ENCODE measurements at regions not wholly inside any gene's neighbourhood (a gene's known extent, or its start where the extent isn't known, plus 50 kb on each side); places are given as distances from the start of the nearest gene placed in this dataset.
"Not testable (repeated sequence)": the region's sequence is repeated elsewhere in the genome, so short reads cannot be mapped to it uniquely, and the experiment has no call there.

DNA sequence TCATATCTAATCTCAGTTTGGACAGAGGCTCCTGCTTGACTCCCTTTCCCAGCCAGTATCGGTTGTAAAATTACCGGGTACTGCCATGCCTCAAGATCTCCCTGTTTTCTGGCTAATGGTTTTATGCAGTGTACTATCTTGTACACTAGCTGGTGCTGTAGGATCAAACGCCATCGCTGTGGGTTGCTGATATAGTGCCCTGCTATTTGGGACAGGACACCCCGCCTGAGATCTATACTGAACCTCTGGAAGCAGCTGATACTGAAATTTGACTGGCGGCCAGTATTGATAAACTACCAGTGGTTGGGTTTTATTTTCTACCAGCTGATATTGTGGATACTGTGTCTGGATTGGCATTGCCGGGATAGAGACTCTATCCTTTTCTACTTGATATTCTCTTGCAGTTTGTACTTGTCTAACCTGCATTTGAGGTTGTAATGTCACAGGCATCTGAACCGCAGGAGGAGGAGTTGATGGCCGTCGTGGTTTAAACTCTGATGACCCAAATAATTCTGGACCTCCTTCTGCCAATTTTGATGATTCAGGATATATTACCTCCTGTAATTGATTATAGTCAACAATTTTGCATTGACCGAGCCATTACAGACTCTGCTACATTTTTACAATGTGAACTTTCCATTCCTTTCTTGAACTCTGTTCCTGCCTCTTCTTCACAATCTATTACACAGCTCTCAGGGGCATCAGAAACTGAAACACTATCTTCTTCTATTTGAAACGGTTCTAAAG is 112.5 kb upstream of the LARP1 start:
- H3K9me2 ChIP-seq (ENCODE audit: insufficient read depth, low read length), result no peaks in the 10 kb centered on the region
- H3K4me2 ChIP-seq (ENCODE audit: low read length), result no peak overlapping the region
- no peaks in the 10 kb centered on the region for H3K4me1 ChIP-seq (ENCODE audit: insufficient read depth, low read length, poor library complexity, severe bottlenecking)
- no peak for DNase-seq (ENCODE audit: low spot score)
- POLR2A ChIA-PET, result interaction anchor here (0.6 kb wide), 1 partner anchor 1574 kb away, joined by 3 read pairs; no protein-coding TSS in a partner anchor
- no peak overlapping the region for H3K27ac ChIP-seq (ENCODE audit: low read depth, low read length, poor library complexity, severe bottlenecking)
- no peaks in the 10 kb centered on the region for H3K36me3 ChIP-seq (ENCODE audit: insufficient read depth, low read length)
- H3K9me3 ChIP-seq (ENCODE audit: low read length), result 0 out of 2 replicates have a peak, but pooled peaks cover 3% of the 10 kb centered on the region
- TF ChIP-seq, protein P1, sequence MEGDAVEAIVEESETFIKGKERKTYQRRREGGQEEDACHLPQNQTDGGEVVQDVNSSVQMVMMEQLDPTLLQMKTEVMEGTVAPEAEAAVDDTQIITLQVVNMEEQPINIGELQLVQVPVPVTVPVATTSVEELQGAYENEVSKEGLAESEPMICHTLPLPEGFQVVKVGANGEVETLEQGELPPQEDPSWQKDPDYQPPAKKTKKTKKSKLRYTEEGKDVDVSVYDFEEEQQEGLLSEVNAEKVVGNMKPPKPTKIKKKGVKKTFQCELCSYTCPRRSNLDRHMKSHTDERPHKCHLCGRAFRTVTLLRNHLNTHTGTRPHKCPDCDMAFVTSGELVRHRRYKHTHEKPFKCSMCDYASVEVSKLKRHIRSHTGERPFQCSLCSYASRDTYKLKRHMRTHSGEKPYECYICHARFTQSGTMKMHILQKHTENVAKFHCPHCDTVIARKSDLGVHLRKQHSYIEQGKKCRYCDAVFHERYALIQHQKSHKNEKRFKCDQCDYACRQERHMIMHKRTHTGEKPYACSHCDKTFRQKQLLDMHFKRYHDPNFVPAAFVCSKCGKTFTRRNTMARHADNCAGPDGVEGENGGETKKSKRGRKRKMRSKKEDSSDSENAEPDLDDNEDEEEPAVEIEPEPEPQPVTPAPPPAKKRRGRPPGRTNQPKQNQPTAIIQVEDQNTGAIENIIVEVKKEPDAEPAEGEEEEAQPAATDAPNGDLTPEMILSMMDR (conservative IDR thresholded peaks at IDR 0.05; ENCODE audit: low read length), result peak; percentile 62
- TF ChIP-seq EZH2phosphoT487 (IDR thresholded peaks at IDR 0.05; ENCODE audit: borderline replicate concordance, low read depth, low read length), result no peak
- no TSS peak for BruUV-seq (replicated peaks)
- H2AFZ ChIP-seq (ENCODE audit: low read length), result no peak overlapping the region
- H3K4me3 ChIP-seq (ENCODE audit: low read depth, low read length, poor library complexity, severe bottlenecking), result no peak overlapping the region
- CTCF ChIA-PET (ENCODE audit: unreplicated experiment), result no interaction called here
- H3K79me2 ChIP-seq (ENCODE audit: insufficient read depth, low read depth, low read length), result no peaks in the 10 kb centered on the region
- intact Hi-C loops (cut with micrococcal nuclease; ENCODE audit: unreplicated experiment), result no loop called here
- H4K20me1 ChIP-seq (ENCODE audit: insufficient read depth, low read length), result no peaks in the 10 kb centered on the region

DNA sequence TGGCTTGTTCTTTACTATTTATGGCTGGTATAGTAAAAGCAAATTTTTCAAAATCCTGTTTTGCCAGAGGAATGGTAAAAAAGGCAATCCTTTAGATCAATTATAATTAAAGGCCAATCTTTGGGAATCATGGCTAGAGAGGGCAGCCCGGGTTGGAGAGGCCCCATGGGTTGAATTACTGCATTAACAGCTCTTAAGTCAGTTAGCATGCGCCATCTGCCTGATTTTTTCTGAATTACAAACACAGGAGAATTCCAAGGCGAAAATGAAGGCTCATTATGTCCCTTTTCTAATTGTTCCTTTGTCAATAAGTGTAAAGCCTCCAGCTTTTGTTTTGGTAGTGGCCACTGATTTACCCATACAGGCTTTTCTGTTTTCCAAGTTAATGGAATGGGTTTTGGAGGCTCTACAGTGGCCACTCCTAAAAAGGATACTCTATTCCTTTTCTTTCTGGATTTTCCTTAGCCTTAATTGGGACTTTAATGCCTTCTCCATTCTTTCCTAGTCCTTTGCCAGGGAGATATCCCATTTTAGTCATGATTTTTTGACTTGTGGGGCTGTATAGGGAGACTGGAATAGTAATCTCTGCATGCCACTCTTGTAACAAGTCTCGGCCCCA is 114.9 kb upstream of the LARP1 start:
- H3K79me2 ChIP-seq (ENCODE audit: insufficient read depth, low read depth, low read length); H3K27ac ChIP-seq (ENCODE audit: low read depth, low read length, poor library complexity, severe bottlenecking); CTCF ChIA-PET (ENCODE audit: unreplicated experiment); intact Hi-C loops (cut with micrococcal nuclease; ENCODE audit: unreplicated experiment); DNase-seq (ENCODE audit: low spot score); H3K4me3 ChIP-seq (ENCODE audit: low read depth, low read length, poor library complexity, severe bottlenecking); H3K4me1 ChIP-seq (ENCODE audit: insufficient read depth, low read length, poor library complexity, severe bottlenecking); H4K20me1 ChIP-seq (ENCODE audit: insufficient read depth, low read length); H3K4me2 ChIP-seq (ENCODE audit: low read length); BruUV-seq (replicated peaks); H2AFZ ChIP-seq (ENCODE audit: low read length); H3K9me2 ChIP-seq (ENCODE audit: insufficient read depth, low read length); H3K36me3 ChIP-seq (ENCODE audit: insufficient read depth, low read length); H3K9me3 ChIP-seq (ENCODE audit: low read length): not testable (repeated sequence)
- POLR2A ChIA-PET, result interaction anchor here (0.6 to 1.0 kb wide), 5 partner anchors 14 to 205 kb away, joined by 3 to 5 read pairs (median 3); no protein-coding TSS in a partner anchor
- TF ChIP-seq, protein P1 (conservative IDR thresholded peaks at IDR 0.05; ENCODE audit: low read length), result peak; percentile 66

DNA sequence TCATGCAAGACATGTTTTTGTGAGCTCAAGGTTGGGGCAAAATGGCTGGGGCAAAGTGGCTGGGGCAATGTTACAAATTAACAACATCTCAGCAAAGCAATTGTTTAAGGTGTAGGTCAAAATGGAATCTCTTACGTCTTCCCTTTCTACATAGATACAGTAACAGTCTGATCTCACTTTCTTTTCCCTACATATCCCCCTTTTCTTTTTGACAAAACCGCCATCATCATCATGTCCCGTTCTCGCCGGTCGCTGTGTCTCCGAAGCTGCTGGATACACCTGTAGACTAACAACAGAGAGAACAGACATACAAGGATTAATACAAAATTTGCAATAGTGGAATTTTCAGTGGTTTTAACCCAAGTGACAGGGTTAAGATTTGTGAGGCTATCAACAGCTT is 118.4 kb upstream of the LARP1 start:
- POLR2A ChIA-PET, result interaction anchor here (0.5 to 0.7 kb wide), 2 partner anchors 23 to 173 kb away, joined by 3 read pairs; no protein-coding TSS in a partner anchor
- DNase-seq (ENCODE audit: low spot score); H3K79me2 ChIP-seq (ENCODE audit: insufficient read depth, low read depth, low read length); H3K27ac ChIP-seq (ENCODE audit: low read depth, low read length, poor library complexity, severe bottlenecking); H3K36me3 ChIP-seq (ENCODE audit: insufficient read depth, low read length); H2AFZ ChIP-seq (ENCODE audit: low read length); BruUV-seq (replicated peaks); H3K4me2 ChIP-seq (ENCODE audit: low read length); intact Hi-C loops (cut with micrococcal nuclease; ENCODE audit: unreplicated experiment); H3K4me1 ChIP-seq (ENCODE audit: insufficient read depth, low read length, poor library complexity, severe bottlenecking); H3K9me2 ChIP-seq (ENCODE audit: insufficient read depth, low read length); H3K4me3 ChIP-seq (ENCODE audit: low read depth, low read length, poor library complexity, severe bottlenecking); H4K20me1 ChIP-seq (ENCODE audit: insufficient read depth, low read length); H3K9me3 ChIP-seq (ENCODE audit: low read length); CTCF ChIA-PET (ENCODE audit: unreplicated experiment): not testable (repeated sequence)

DNA sequence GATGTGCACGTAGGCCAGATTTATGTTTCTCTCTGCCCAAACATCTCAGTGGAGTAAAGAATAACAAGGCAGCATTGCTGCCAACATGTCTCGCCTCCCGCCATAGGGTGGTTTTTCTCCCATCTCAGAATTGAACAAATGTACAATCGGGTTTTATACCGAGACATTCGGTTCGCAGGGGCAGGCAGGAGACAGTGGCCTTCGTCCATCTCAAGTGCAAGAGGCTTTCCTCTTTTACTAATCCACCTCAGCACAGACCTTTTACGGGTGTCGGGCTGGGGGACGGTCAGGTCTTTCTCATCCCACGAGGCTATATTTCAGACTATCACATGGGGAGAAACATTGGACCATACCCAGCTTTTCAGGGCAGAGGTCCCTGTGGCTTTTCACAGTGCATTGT is 118.9 kb upstream of the LARP1 start:
- H3K4me2 ChIP-seq (ENCODE audit: low read length); H3K9me2 ChIP-seq (ENCODE audit: insufficient read depth, low read length); DNase-seq (ENCODE audit: low spot score); H4K20me1 ChIP-seq (ENCODE audit: insufficient read depth, low read length); intact Hi-C loops (cut with micrococcal nuclease; ENCODE audit: unreplicated experiment); H3K4me3 ChIP-seq (ENCODE audit: low read depth, low read length, poor library complexity, severe bottlenecking); H3K27ac ChIP-seq (ENCODE audit: low read depth, low read length, poor library complexity, severe bottlenecking); H3K79me2 ChIP-seq (ENCODE audit: insufficient read depth, low read depth, low read length); POLR2A ChIA-PET; H3K36me3 ChIP-seq (ENCODE audit: insufficient read depth, low read length); H2AFZ ChIP-seq (ENCODE audit: low read length); CTCF ChIA-PET (ENCODE audit: unreplicated experiment); BruUV-seq (replicated peaks); H3K9me3 ChIP-seq (ENCODE audit: low read length); H3K4me1 ChIP-seq (ENCODE audit: insufficient read depth, low read length, poor library complexity, severe bottlenecking): not testable (repeated sequence)

DNA sequence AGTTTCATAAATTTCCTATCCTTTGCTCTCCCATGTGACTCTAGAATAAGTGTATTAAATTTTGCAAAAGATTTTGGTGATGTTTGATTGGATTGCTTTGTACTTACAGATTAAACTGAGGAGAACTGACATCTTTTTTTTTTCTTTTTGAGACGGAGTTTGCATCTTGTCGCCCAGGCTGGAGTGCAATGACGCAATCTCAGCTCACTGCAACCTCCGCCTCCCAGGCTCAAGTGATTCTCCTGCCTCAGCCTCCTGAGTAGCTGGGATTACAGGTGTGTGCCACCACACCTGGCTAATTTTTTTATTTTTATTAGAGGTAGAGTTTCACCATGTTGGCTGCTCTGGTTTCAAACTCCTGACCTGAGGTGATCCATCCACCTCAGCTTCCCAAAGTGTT is 121.4 kb upstream of the LARP1 start:
- BruUV-seq (replicated peaks); H4K20me1 ChIP-seq (ENCODE audit: insufficient read depth, low read length); DNase-seq (ENCODE audit: low spot score); CTCF ChIA-PET (ENCODE audit: unreplicated experiment); H3K9me2 ChIP-seq (ENCODE audit: insufficient read depth, low read length); H3K79me2 ChIP-seq (ENCODE audit: insufficient read depth, low read depth, low read length); POLR2A ChIA-PET; H3K36me3 ChIP-seq (ENCODE audit: insufficient read depth, low read length); H3K4me2 ChIP-seq (ENCODE audit: low read length); H2AFZ ChIP-seq (ENCODE audit: low read length); H3K4me3 ChIP-seq (ENCODE audit: low read depth, low read length, poor library complexity, severe bottlenecking); intact Hi-C loops (cut with micrococcal nuclease; ENCODE audit: unreplicated experiment); H3K4me1 ChIP-seq (ENCODE audit: insufficient read depth, low read length, poor library complexity, severe bottlenecking); H3K27ac ChIP-seq (ENCODE audit: low read depth, low read length, poor library complexity, severe bottlenecking); H3K9me3 ChIP-seq (ENCODE audit: low read length): not testable (repeated sequence)

Measured in OCI-LY7 (cell line).